GM08714 (cell line): ENCODE measurements at regions not wholly inside any gene's neighbourhood (a gene's known extent, or its start where the extent isn't known, plus 50 kb on each side); places are given as distances from the start of the nearest gene placed in this dataset.

Experiments used
- H3K4me3 ChIP-seq: fragments of 200-500 bp; sonication (Bioruptor generic); 2 replicates; pipeline ENCODE4 v1.5.1; 2014; ENCODE audit warnings: mild to moderate bottlenecking, low read length, inconsistent platforms
- ZNF274 ChIP-seq: IDR thresholded peaks from 2 replicates; pipeline ENCODE4 v1.6.1; 2012; ENCODE audit warnings: mild to moderate bottlenecking, low read depth, low read length

DNA sequence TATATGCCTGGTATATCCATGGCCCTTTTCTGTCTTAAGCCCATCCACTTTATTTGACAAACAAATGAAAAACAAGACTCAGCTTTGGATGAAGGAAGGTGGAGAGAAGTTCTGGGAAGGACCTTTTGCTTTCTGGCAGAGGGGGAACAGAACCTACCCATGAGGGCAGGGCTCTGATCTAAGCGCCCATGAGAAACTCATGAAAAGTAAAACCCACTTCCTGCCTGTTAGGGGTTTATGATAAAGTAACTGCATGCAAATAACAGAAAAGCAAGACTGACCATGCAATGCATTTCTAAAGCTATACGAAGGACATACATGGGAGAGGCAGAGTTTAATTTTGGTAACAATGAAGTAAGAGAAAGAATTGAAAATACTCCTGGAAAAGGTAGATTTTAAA lies 181.9 kb upstream of the ADRA1B start:
- H3K4me3 ChIP-seq: no peak overlapping the region

DNA sequence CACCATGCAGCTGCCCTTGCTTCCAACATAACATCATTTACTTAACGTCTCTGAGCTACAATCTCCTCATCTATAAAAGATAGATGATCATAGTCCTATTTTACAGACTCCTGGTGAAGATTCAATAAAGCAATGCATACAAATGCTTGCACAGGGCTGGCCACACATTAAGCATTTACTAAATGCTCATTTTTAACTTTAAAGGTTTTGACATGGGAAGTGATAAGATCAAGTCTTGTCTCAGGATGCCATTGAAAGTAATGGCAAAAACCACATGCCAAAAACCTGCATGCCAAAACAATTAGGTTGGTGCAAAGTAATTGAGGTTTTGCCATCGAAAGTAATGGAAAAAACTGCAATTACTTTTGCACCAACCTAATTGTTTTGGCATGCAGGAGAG lies 181.2 kb upstream of the ADRA1B start:
- TF ChIP-seq ZNF274: no peak
- no peak overlapping the region for H3K4me3 ChIP-seq

More for the DNA sequence above, 181.9 kb upstream of the ADRA1B start:
- TF ChIP-seq ZNF274: no peak

DNA sequence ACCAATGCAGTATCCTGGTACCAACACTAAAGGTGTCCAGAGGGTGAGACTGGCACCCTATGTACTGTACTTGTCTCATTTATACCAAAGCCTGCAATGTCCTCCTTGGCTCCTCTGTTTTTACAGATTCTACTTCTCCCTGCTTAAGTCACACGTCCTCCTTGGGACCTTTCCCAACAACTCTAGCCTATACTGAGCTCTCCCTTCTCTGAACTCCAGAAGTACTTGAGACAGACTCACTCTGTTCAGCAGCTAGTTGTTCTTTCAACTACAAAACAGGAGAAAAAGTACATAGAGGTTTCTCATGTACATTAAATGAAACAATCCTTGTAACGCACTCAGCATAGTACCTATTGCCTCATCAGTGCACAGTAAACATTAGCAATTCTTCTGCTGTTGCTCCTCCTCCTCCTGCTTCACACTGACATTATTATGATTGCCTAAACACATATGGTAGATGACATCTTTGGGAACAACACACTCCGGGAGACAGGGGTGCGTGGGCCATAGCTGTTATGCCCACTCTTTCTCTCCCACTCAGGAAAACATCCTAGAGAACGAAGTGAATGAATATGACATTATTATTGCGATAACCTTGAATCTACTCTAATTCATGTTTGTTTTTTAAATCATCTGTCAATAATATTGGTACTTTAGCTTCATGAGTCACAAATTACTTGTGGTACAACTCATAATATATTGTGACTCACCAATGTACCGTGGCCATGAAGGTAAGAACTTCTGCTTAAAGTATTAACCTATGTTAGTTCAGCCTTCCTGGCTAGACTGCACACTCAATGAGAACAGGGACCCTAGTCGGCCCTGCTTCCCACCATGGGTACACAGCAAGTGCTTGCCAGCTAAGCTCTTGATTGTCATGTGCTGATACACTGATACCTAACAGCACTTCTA lies 180.3 kb upstream of the ADRA1B start:
- TF ChIP-seq ZNF274: no peak
- no peak overlapping the region for H3K4me3 ChIP-seq

DNA sequence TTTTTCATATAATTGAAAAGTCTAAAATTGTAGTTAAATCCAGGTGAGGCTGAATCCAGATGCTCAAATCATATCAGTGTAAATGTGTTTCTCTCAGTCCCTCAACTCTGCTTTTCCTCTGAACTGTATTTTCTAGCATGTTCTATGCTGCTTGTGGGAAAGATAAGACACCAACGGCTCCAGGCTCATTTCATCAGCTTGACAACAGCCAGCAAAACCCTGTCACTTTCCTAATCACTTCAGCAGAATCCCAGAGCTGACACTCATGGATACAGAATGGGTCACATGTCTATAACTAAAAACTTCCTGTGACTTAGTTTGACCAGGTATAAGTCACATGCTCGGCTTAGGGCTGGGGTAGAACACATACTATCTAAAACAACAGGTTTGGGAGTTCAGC lies 179.4 kb upstream of the ADRA1B start:
- H3K4me3 ChIP-seq: no peak overlapping the region
- TF ChIP-seq ZNF274: no peak

DNA sequence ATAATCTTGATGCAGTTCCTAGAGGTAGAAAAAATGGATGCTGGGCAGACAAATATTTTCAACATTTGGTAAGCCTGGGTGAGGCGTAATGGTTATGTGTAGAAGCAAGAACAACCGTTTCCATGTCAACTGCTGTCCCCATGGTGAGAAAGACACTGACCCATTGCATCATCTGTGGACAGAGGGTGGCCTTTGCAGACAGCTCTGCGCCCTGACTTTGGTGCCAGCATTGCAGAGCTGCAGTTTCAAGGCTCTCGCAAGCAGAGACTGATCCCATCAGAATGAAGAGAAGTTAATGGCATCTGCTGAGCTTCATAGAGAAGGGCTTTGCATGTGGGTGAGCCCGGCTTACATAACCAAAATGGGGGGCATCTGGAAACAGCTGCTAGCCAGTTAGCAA lies 179.0 kb upstream of the ADRA1B start:
- no peak for TF ChIP-seq ZNF274
- no peak overlapping the region for H3K4me3 ChIP-seq

DNA sequence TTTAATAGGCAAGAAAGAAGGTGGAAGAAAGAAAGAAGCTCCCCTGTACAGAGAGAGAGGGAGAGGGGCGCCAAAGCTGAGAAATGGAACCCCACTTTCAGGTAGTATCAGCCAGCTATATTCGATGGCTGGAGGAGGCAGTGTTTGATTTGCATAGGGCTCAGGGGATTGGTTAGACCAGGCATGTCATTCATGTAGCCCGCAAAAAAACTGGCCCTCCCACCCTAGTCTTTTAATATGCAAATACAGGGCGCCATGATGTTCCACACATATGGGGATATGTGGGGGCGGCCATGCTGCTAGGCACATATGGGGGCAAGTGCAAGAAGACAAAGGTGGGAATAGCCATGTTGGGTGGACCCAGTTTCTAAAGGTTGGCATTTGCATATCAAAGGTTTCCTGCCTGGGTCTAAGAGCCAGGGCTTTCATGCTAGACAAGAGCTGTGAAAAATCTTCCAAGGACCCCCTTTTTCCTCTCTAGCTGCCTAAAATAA lies 174.4 kb upstream of the ADRA1B start:
- TF ChIP-seq ZNF274: no peak
- H3K4me3 ChIP-seq: no peak overlapping the region

DNA sequence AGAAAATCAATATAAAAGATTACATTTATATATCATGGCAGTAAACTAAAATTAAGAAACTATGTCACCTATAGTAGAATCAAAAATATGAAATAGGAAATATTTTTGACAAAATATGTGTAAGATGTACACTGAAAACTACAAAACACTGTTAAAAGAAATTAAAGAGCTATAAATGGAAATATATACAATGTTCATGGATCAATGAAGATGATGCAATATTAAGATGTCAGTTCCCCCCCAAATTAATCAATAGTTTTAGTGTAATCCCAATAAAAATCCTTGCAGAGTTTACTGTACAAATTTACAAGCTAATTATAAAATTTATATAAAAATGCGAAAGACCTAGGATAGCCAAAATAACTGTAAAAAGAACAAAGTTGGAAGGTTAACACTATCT lies 173.0 kb upstream of the ADRA1B start:
- no peak overlapping the region for H3K4me3 ChIP-seq
- no peak for TF ChIP-seq ZNF274

DNA sequence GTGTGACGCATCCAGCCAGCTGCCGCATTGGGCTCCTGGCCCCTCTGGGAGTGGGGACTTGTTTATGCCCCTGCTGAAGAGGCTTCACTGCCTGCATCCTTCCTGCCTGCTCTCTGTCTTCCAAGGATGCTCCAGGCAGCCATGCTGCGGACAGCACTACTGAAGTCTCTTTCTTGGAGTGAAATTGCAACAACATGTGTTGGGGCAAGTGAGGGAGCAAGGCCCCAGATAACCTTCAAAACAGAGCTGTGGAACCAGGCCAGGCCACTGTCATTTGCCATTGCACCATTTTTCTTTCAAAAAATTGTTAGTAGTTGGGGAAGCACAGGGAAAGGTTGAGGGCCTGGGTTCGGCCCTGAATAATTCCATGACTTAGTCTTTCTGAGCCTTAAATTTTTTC lies 169.6 kb upstream of the ADRA1B start:
- no peak overlapping the region for H3K4me3 ChIP-seq
- no peak for TF ChIP-seq ZNF274

DNA sequence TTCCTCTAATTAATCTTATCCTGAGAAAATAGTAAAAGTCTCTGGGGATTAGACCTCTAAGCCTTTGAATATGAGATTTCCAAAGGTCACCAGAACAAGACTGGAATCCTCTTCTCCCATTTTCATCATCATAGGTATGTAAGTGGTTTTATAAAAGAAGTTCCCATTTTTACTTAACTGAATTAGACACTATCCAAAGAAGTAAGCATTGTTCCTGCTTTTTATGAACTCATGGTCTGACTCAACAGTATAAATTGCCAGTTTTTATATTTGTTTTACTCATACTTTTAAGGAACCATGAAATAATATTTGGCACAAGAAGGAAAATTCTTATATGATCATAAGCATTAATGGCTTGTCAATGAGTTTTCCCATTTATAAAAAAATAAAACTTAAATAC lies 167.1 kb upstream of the ADRA1B start:
- no peak overlapping the region for H3K4me3 ChIP-seq
- TF ChIP-seq ZNF274: no peak

DNA sequence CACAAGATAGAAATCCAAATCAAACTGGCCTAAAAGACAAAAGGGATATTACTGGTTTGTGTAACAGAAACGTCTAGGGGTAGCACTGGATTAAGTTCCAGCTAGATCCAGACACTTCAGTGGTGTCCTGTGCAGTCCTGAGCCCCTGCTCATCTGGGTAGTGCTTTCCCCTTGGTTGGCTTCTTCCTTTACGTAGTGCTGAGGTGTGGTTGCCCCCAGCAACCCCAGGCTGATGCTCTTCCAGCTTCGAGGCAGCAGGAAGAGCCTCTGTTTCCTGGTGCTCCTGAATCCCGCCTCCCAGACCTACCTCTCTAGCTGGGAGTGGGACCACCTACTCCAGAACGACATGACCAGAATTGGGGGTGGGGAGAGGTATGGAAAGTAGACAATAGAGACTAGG lies 166.1 kb upstream of the ADRA1B start:
- no peak for TF ChIP-seq ZNF274

DNA sequence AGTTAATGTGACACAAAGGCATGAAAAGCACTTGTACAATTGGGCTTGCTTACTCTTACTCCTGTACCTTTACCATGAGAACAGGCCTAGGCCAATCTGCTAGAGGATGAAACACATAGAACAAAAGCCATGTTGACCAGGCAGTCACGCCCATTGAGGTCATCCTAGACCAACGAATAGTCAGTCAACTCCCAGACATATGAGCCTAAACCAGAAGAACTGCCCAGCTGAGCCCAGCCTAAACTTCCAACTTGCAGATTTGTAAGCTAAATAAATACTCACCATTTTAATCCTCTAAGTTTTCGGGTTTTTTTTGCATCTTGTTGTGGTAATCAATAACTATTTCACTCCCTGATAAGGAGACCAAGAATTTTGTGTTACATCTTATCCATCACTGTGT lies 164.8 kb upstream of the ADRA1B start:
- no peak for TF ChIP-seq ZNF274
- H3K4me3 ChIP-seq: no peak overlapping the region

More for the DNA sequence above, 166.1 kb upstream of the ADRA1B start:
- no peak overlapping the region for H3K4me3 ChIP-seq

DNA sequence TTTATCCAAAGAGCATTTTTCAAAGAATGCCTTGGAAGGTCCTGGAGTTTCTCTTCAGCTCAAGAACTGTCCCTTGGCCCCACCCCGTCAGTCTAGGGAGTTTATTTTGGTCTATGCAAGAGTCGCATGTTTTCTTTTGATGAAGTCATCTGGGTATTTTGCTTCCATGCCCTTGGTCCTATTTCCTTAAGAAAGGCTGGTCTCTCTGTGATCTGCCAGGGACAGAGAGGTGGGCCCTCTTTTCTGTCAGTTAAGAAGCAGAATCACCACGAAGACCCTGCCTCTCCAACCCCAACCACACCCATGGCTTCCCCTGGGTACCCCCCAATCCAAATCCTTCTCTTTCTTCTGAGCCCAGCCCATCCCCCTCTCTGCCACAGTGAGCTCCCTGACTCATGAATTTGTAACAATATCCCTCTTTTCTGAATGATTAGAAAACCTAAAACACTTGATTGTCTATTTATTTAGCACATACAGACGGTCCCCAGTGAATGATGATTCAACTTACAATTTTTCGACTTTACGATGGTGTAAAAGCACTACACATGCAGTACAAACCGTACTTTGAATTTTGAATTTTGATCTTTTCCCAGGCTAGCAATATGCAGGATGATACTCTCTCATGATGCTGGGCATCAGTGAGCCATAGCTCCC lies 163.5 kb upstream of the ADRA1B start:
- no peak for TF ChIP-seq ZNF274
- no peak overlapping the region for H3K4me3 ChIP-seq

DNA sequence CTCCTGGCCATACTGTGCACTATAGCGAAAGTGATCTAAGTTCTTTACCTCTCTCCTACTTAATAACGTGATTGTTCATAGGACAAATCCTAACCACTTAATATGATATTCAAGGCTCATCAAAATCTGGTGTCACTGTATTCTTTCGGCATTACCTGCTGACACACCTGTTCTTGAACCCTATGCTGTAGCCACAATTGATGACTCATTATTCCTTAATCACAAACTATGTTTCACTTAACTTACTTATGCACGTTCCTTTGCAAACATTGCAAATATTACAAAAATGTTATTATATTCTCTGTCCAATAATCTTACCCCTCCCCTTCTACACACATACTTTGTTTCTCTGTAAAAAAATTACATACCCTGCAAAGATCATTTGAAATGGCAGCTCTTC lies 158.1 kb upstream of the ADRA1B start:
- TF ChIP-seq ZNF274: no peak
- no peak overlapping the region for H3K4me3 ChIP-seq

DNA sequence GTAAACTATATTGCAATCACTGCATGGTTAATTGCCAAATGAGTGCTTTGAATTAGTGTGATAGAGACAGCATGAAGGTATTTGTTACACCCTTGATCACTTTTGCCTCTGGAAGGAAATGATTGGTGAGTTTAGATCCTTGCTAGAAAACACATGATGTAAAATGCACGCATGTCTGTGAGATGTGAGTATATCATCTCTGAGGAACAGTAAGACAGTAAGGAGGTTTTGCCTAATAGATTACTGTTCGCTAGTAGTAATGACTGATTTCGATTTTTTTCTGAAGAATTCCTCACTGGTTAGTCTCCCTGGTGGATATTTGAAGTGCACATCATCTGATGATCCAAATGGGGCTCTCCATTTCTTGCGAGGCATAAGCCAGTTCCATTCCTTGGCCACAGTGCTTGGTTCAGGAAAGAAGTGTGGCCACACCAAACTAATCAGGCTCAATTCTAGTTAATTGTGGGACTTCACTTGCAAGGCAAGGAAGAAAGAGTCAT lies 156.4 kb upstream of the ADRA1B start:
- TF ChIP-seq ZNF274: no peak
- H3K4me3 ChIP-seq: no peak overlapping the region

DNA sequence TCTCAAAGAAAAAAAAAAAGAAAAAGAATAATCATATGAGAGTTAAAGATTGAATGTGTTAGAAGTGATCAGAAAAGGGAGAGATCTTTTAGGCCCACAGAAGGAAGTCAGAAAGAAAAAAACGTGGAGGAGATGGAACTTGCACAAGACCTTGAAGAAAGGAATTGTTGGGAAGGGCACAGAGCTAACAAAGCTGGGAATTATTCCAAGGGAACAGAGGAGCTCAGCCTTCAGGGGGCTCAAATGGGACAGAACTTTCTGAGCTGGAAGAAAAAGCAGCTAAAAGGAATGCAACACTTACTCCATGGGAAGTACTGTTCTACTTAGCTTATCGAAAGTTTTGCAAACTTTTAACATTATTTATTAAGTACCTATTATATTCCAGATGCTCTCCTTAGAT lies 153.4 kb upstream of the ADRA1B start:
- TF ChIP-seq ZNF274: no peak
- no peak overlapping the region for H3K4me3 ChIP-seq
